ENCODE measurements at regions not wholly inside any gene's neighbourhood (a gene's known extent, or its start where the extent isn't known, plus 50 kb on each side); places are given as distances from the start of the nearest gene placed in this dataset.

- FAIRE-seq (no peak), DNase-seq (ENCODE audit: low read depth) (no peak)
- no peak for TF ChIP-seq CTCF (IDR thresholded peaks at IDR 0.05; ENCODE audit: insufficient read depth, low read length, severe bottlenecking)
- Histone ChIP-seq H3K27me3 (ENCODE audit: control insufficient read depth, insufficient read depth, low read length) (no peaks in the 10 kb centered on the region), H3K4me3 (ENCODE audit: low read depth, low read length) (no peak overlapping the region), H3K36me3 (ENCODE audit: control insufficient read depth, insufficient read depth, low read length) (no peaks in the 10 kb centered on the region)
These were observed 183.3 kb upstream of the ADAMTS9 start for GRCh38 chr3:64870876-64871646.

- DNase-seq (ENCODE audit: low read depth) (no peak), FAIRE-seq (no peak)
- no peak overlapping the region for H3K4me3 ChIP-seq (ENCODE audit: low read depth, low read length)
- H3K36me3 ChIP-seq (ENCODE audit: control insufficient read depth, insufficient read depth, low read length) = no peaks in the 10 kb centered on the region
- TF ChIP-seq CTCF (IDR thresholded peaks at IDR 0.05; ENCODE audit: insufficient read depth, low read length, severe bottlenecking) = no peak
- no peaks in the 10 kb centered on the region for H3K27me3 ChIP-seq (ENCODE audit: control insufficient read depth, insufficient read depth, low read length)
These were observed 179.4 kb upstream of the ADAMTS9 start for GRCh38 chr3:64867224-64867623.

- no peaks in the 10 kb centered on the region for H3K27me3 ChIP-seq (ENCODE audit: control insufficient read depth, insufficient read depth, low read length)
- no peak overlapping the region for H3K4me3 ChIP-seq (ENCODE audit: low read depth, low read length)
- H3K36me3 ChIP-seq (ENCODE audit: control insufficient read depth, insufficient read depth, low read length) = no peaks in the 10 kb centered on the region
- no peak for TF ChIP-seq CTCF (IDR thresholded peaks at IDR 0.05; ENCODE audit: insufficient read depth, low read length, severe bottlenecking)
- DNase-seq (ENCODE audit: low read depth) (no peak), FAIRE-seq (no peak)
These were observed 178.2 kb upstream of the ADAMTS9 start for GRCh38 chr3:64865839-64866570.

- FAIRE-seq = no peak
- Histone ChIP-seq H3K27me3 (ENCODE audit: control insufficient read depth, insufficient read depth, low read length) (no peaks in the 10 kb centered on the region), H3K4me3 (ENCODE audit: low read depth, low read length) (no peak overlapping the region), H3K36me3 (ENCODE audit: control insufficient read depth, insufficient read depth, low read length) (no peaks in the 10 kb centered on the region)
- no peak for TF ChIP-seq CTCF (IDR thresholded peaks at IDR 0.05; ENCODE audit: insufficient read depth, low read length, severe bottlenecking)
- no peak for DNase-seq (ENCODE audit: low read depth)
These were observed 175.7 kb upstream of the ADAMTS9 start for GRCh38 chr3:64863226-64864212.

GRCh38 chr3:64861684-64862083, 173.9 kb upstream of the ADAMTS9 start:
- H3K4me3 ChIP-seq (ENCODE audit: low read depth, low read length) = no peak overlapping the region
- H3K36me3 ChIP-seq (ENCODE audit: control insufficient read depth, insufficient read depth, low read length) = no peaks in the 10 kb centered on the region
- DNase-seq (ENCODE audit: low read depth) = no peak
- no peaks in the 10 kb centered on the region for H3K27me3 ChIP-seq (ENCODE audit: control insufficient read depth, insufficient read depth, low read length)
- no peak for FAIRE-seq
- no peak for TF ChIP-seq CTCF (IDR thresholded peaks at IDR 0.05; ENCODE audit: insufficient read depth, low read length, severe bottlenecking)

All from bronchial epithelial cell (primary cell).